ENCODE measurements at regions not wholly inside any gene's neighbourhood (a gene's known extent, or its start where the extent isn't known, plus 50 kb on each side); places are given as distances from the start of the nearest gene placed in this dataset.
A peak's percentile ranks its signal among the peaks of the same experiment; 100 is the strongest.
"Not testable (repeated sequence)": the region's sequence is repeated elsewhere in the genome, so short reads cannot be mapped to it uniquely, and the experiment has no call there.

- TF ChIP-seq CTCF (conservative IDR thresholded peaks at IDR 0.05; ENCODE audit: control insufficient read depth, insufficient read depth, low read depth, low read length), result no peak
- no peak overlapping the region for H3K4me3 ChIP-seq (ENCODE audit: control insufficient read depth, low read depth, low read length)
- no peak for DNase-seq (ENCODE audit: low read depth)
Observed at GRCh38 chr13:21310220-21310619, 133.8 kb downstream of the MRPL57 start.

- H3K4me3 ChIP-seq (ENCODE audit: control insufficient read depth, low read depth, low read length), result not testable (repeated sequence)
Observed at GRCh38 chr13:21314976-21315375, 138.5 kb downstream of the MRPL57 start.

DNA sequence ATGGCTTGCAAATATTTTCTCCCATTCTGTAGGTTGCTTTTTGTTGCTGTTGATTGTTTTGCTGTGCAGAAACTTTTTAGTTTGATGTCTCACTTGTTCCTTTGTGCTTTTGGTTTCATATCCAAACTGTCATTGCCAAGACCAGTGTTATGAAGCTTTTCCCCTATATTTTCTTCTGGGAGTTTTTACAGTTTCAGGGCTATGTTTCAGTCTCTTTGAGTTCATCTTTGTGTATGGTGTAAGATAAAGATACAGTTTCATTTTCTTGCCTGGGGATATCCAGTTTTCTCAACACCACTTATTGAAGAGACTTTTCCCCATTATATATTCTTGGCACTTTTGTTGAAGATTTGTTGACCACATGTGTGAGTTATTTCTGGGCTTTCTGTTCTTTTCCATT lies 139.9 kb downstream of the MRPL57 start:
- no peak for DNase-seq (ENCODE audit: low read depth)
- no peak overlapping the region for H3K4me3 ChIP-seq (ENCODE audit: control insufficient read depth, low read depth, low read length)
- no peak for TF ChIP-seq CTCF (conservative IDR thresholded peaks at IDR 0.05; ENCODE audit: control insufficient read depth, insufficient read depth, low read depth, low read length)

More at GRCh38 chr13:21314976-21315375, 138.5 kb downstream of the MRPL57 start:
- DNase-seq (ENCODE audit: low read depth), result not testable (repeated sequence)

GRCh38 chr13:21318891-21319532 lies 140.1 kb downstream of the ZDHHC20 start:
- H3K4me3 ChIP-seq (ENCODE audit: control insufficient read depth, low read depth, low read length), result peak overlapping the region; percentile 16
- no peak for TF ChIP-seq CTCF (conservative IDR thresholded peaks at IDR 0.05; ENCODE audit: control insufficient read depth, insufficient read depth, low read depth, low read length)
- DNase-seq (ENCODE audit: low read depth), result no peak

DNA sequence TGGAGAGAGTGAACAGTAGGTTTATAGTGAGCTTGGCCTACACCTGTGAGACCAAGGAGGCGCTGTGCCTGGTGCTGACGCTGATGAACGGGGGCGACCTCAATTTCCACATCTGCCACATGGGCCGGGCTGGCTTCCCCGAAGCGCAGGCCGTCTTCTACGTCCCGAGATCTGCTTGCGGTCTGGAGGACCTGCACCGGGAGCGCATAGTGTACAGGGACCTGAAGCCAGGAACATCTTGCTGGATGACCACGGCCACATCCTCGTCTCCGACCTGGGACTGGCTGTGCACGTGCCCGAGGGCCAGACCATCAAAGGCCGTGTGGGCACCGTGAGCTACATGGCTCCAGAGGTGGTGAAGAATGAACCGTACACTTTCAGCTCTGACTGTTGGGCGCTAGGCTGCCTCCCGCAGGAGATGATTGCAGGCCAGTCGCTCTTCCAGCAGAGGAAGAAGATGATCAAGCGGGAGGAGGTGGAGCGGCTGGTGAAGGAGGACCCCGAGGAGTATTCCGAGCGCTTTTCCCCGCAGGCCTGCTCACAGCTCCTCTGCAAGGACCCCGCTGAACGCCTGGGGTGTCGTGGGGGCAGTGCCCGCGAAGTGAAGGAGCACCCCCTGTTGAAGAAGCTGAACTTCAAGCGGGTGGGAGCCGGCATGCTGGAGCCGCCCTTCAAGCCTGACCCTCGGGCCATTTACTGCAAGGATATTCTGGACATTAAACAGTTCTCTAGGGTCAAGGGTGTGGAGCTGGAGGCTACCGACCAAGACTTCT lies 139.0 kb downstream of the ZDHHC20 start:
- no peak for TF ChIP-seq CTCF (conservative IDR thresholded peaks at IDR 0.05; ENCODE audit: control insufficient read depth, insufficient read depth, low read depth, low read length)
- no peak overlapping the region for H3K4me3 ChIP-seq (ENCODE audit: control insufficient read depth, low read depth, low read length)
- no peak for DNase-seq (ENCODE audit: low read depth)

GRCh38 chr13:21320642-21321034 lies 138.5 kb downstream of the ZDHHC20 start:
- TF ChIP-seq CTCF (conservative IDR thresholded peaks at IDR 0.05; ENCODE audit: control insufficient read depth, insufficient read depth, low read depth, low read length), result no peak
- no peak for DNase-seq (ENCODE audit: low read depth)

DNA sequence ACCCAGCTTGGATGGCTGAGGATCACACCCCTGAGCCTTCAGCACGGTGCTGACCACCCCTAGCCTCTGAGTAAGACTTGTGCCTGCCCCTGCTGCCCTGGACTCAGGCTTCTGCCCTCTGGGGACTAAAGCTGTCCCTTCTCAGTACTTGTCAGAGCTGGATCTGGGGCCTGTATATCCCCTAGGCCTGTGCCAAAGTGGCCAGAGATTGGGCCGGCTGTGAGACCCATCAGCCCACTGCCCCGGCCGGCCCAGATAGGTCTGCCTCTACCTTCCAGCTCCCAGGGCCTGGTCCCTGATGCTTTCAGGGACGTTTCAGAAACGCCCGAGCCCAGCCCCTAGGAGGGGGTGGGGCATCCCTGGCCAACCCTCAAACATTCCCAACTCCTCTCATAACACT lies 137.8 kb downstream of the ZDHHC20 start:
- no peak overlapping the region for H3K4me3 ChIP-seq (ENCODE audit: control insufficient read depth, low read depth, low read length)
- TF ChIP-seq CTCF (conservative IDR thresholded peaks at IDR 0.05; ENCODE audit: control insufficient read depth, insufficient read depth, low read depth, low read length), result no peak
- DNase-seq (ENCODE audit: low read depth), result no peak

More at GRCh38 chr13:21320642-21321034, 138.5 kb downstream of the ZDHHC20 start:
- no peak overlapping the region for H3K4me3 ChIP-seq (ENCODE audit: control insufficient read depth, low read depth, low read length)

Measured in fibroblast of mammary gland (primary cell).